Neural cell (in vitro differentiated cells): ENCODE measurements at regions not wholly inside any gene's neighbourhood (a gene's known extent, or its start where the extent isn't known, plus 50 kb on each side); places are given as distances from the start of the nearest gene placed in this dataset.

Experiments used
- H2AFZ ChIP-seq: fragments of 200-600, 300-800 bp; sonication (generic), shearing (Covaris generic); 2 replicates; pipeline ENCODE4 v1.6.0; 2014; ENCODE audit warnings: low read depth, mild to moderate bottlenecking, antibody characterized with exemption, low read length, moderate library complexity
- H3F3A ChIP-seq: fragments of 200-600 bp; shearing (Covaris generic); 2 replicates; pipeline ENCODE4 v1.6.1; 2016; ENCODE audit warnings: mild to moderate bottlenecking, moderate library complexity, mixed read lengths, antibody characterized with exemption, low read length; ENCODE audit not compliant: insufficient read depth, poor library complexity, severe bottlenecking
- H3K27ac ChIP-seq: fragments of 200-600, 300-800 bp; sonication (generic), shearing (Covaris generic); 2 replicates; pipeline ENCODE4 v1.5.1; 2014; ENCODE audit warnings: mild to moderate bottlenecking, low read length, moderate library complexity
- H3K27me3 ChIP-seq: fragments of 300-800, 200-600 bp; sonication (generic), shearing (Covaris generic); 2 replicates; pipeline ENCODE4 v1.6.0; 2014; ENCODE audit warnings: mild to moderate bottlenecking, low read depth, low read length, moderate library complexity; ENCODE audit not compliant: insufficient read depth
- H3K36me3 ChIP-seq: fragments of 300-800, 200-600 bp; sonication (generic), shearing (Covaris generic); 2 replicates; pipeline ENCODE4 v1.5.1; 2014; ENCODE audit warnings: mild to moderate bottlenecking, antibody characterized with exemption, low read length, moderate library complexity; ENCODE audit not compliant: insufficient read depth
- H3K4me2 ChIP-seq: fragments of 300-800, 200-600 bp; sonication (generic), shearing (Covaris generic); 2 replicates; pipeline ENCODE4 v1.6.0; 2014; ENCODE audit warnings: mild to moderate bottlenecking, low read length
- H3K4me3 ChIP-seq: fragments of 300-800, 200-600 bp; sonication (generic), shearing (Covaris generic); 2 replicates; pipeline ENCODE4 v1.5.1; 2014; ENCODE audit warnings: mild to moderate bottlenecking, low read length, moderate library complexity
- H3K79me2 ChIP-seq: fragments of 200-600 bp; shearing (Covaris generic); replicated peaks from 2 replicates; pipeline ENCODE4 v1.6.0; 2014; ENCODE audit warnings: mild to moderate bottlenecking, low read length, moderate library complexity; ENCODE audit not compliant: insufficient read depth
- H3K9ac ChIP-seq: fragments of 300-800, 200-600 bp; sonication (generic), shearing (Covaris generic); 2 replicates; pipeline ENCODE4 v1.6.1; 2016; ENCODE audit warnings: mild to moderate bottlenecking, low read length, mixed read lengths
- H3K9me2 ChIP-seq: fragments of 200-600 bp; shearing (Covaris generic); 2 replicates; pipeline ENCODE4 v1.6.1; 2016; ENCODE audit warnings: mild to moderate bottlenecking, low read length, mixed read lengths; ENCODE audit not compliant: insufficient read depth
- H3K9me3 ChIP-seq: fragments of 200-600, 300-800 bp; sonication (generic), shearing (Covaris generic); 2 replicates; pipeline ENCODE4 v1.6.1; 2016; ENCODE audit warnings: mild to moderate bottlenecking, mixed run types, low read length, moderate library complexity, mixed read lengths
- H4K20me1 ChIP-seq: fragments of 200-600 bp; shearing (Covaris generic); 2 replicates; pipeline ENCODE4 v1.6.1; 2016; ENCODE audit warnings: mild to moderate bottlenecking, mixed run types; ENCODE audit not compliant: insufficient read depth
- EP300 ChIP-seq: fragments of 450-650 bp; conservative IDR thresholded peaks from 2 replicates; pipeline ENCODE4 v1.6.1; 2014; ENCODE audit warnings: antibody characterized with exemption, mild to moderate bottlenecking, moderate library complexity; ENCODE audit not compliant: poor library complexity, severe bottlenecking
- EZH2 ChIP-seq: fragments of 200-600, 300-800 bp; shearing (Covaris generic), sonication (generic); IDR thresholded peaks from 2 replicates; pipeline ENCODE4 v1.6.1; 2014; ENCODE audit warnings: antibody characterized with exemption, low read length, borderline replicate concordance, mild to moderate bottlenecking; ENCODE audit not compliant: insufficient read depth, poor library complexity, severe bottlenecking
- MXI1 ChIP-seq: fragments of 450-650 bp; conservative IDR thresholded peaks from 2 replicates; pipeline ENCODE4 v1.6.1; 2014; ENCODE audit warnings: antibody characterized with exemption, mild to moderate bottlenecking; ENCODE audit not compliant: poor library complexity, severe bottlenecking
- POLR2AphosphoS5 ChIP-seq: IDR thresholded peaks from 2 replicates; pipeline ENCODE4 v1.6.1; 2012
- RAD21 ChIP-seq: fragments of 450-650 bp; conservative IDR thresholded peaks from 2 replicates; pipeline ENCODE4 v1.6.1; 2014; ENCODE audit warnings: antibody characterized with exemption, mild to moderate bottlenecking, moderate library complexity
- SMC3 ChIP-seq: fragments of 450-650 bp; conservative IDR thresholded peaks from 2 replicates; pipeline ENCODE4 v1.6.1; 2014; ENCODE audit warnings: antibody characterized with exemption, mild to moderate bottlenecking, moderate library complexity; ENCODE audit not compliant: poor library complexity
- TAF1 ChIP-seq: IDR thresholded peaks from 2 replicates; pipeline ENCODE4 v1.6.1; 2012; ENCODE audit warnings: low read depth
- TF ChIP-seq, protein P1 (sequence below): fragments of 450-650 bp; IDR thresholded peaks from 2 replicates; pipeline ENCODE4 v1.5.1; 2014; ENCODE audit warnings: antibody characterized with exemption, mild to moderate bottlenecking, moderate library complexity; ENCODE audit not compliant: poor library complexity, severe bottlenecking
- TF ChIP-seq, protein P2 (sequence below): IDR thresholded peaks from 2 replicates; pipeline ENCODE4 v1.6.1; 2012; ENCODE audit warnings: borderline replicate concordance

DNA sequence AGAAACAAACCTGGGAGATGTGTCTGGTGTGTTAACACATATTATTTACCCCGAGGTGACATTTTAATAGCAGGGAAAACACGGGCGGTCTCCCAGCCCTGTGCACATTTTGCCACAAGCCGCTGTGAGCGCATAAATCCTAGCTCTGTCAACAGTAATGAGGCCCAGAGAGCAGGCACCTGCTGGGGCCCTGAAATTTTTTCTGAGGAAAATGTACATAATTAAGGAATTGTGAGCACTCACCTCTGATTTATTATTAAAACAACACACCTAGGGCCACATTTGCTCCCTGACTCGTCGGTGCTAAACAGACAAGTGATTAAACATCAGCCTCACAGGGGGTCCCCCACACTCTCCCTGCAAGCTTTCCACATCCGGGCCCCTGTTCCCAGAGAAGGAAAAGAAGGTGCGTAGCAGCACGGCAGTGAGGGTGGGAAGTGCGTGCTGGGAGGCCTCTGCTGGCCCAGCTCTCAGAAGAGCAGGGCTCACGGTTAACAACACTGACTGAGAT lies 616.3 kb downstream of the UQCRFS1 start:
- no peaks in the 10 kb centered on the region for H3K79me2 ChIP-seq
- H2AFZ ChIP-seq = no peak overlapping the region
- no peaks in the 10 kb centered on the region for H3K9me3 ChIP-seq
- H3K27ac ChIP-seq = no peak overlapping the region
- H4K20me1 ChIP-seq = no peaks in the 10 kb centered on the region
- H3F3A ChIP-seq = no peaks in the 10 kb centered on the region
- no peaks in the 10 kb centered on the region for H3K36me3 ChIP-seq
- no peak overlapping the region for H3K9ac ChIP-seq
- no peaks in the 10 kb centered on the region for H3K9me2 ChIP-seq
- H3K4me2 ChIP-seq = no peak overlapping the region
- peak overlapping the region; percentile 14 for H3K4me3 ChIP-seq
- H3K27me3 ChIP-seq = no peaks in the 10 kb centered on the region
- TF ChIP-seq POLR2AphosphoS5 (no peak), SMC3 (no peak), EZH2 (no peak), MXI1 (no peak), TAF1 (no peak), RAD21 (no peak)
- TF ChIP-seq, protein P1, sequence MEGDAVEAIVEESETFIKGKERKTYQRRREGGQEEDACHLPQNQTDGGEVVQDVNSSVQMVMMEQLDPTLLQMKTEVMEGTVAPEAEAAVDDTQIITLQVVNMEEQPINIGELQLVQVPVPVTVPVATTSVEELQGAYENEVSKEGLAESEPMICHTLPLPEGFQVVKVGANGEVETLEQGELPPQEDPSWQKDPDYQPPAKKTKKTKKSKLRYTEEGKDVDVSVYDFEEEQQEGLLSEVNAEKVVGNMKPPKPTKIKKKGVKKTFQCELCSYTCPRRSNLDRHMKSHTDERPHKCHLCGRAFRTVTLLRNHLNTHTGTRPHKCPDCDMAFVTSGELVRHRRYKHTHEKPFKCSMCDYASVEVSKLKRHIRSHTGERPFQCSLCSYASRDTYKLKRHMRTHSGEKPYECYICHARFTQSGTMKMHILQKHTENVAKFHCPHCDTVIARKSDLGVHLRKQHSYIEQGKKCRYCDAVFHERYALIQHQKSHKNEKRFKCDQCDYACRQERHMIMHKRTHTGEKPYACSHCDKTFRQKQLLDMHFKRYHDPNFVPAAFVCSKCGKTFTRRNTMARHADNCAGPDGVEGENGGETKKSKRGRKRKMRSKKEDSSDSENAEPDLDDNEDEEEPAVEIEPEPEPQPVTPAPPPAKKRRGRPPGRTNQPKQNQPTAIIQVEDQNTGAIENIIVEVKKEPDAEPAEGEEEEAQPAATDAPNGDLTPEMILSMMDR = no peak
- TF ChIP-seq, protein P2, sequence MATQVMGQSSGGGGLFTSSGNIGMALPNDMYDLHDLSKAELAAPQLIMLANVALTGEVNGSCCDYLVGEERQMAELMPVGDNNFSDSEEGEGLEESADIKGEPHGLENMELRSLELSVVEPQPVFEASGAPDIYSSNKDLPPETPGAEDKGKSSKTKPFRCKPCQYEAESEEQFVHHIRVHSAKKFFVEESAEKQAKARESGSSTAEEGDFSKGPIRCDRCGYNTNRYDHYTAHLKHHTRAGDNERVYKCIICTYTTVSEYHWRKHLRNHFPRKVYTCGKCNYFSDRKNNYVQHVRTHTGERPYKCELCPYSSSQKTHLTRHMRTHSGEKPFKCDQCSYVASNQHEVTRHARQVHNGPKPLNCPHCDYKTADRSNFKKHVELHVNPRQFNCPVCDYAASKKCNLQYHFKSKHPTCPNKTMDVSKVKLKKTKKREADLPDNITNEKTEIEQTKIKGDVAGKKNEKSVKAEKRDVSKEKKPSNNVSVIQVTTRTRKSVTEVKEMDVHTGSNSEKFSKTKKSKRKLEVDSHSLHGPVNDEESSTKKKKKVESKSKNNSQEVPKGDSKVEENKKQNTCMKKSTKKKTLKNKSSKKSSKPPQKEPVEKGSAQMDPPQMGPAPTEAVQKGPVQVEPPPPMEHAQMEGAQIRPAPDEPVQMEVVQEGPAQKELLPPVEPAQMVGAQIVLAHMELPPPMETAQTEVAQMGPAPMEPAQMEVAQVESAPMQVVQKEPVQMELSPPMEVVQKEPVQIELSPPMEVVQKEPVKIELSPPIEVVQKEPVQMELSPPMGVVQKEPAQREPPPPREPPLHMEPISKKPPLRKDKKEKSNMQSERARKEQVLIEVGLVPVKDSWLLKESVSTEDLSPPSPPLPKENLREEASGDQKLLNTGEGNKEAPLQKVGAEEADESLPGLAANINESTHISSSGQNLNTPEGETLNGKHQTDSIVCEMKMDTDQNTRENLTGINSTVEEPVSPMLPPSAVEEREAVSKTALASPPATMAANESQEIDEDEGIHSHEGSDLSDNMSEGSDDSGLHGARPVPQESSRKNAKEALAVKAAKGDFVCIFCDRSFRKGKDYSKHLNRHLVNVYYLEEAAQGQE = peak; percentile 13

DNA sequence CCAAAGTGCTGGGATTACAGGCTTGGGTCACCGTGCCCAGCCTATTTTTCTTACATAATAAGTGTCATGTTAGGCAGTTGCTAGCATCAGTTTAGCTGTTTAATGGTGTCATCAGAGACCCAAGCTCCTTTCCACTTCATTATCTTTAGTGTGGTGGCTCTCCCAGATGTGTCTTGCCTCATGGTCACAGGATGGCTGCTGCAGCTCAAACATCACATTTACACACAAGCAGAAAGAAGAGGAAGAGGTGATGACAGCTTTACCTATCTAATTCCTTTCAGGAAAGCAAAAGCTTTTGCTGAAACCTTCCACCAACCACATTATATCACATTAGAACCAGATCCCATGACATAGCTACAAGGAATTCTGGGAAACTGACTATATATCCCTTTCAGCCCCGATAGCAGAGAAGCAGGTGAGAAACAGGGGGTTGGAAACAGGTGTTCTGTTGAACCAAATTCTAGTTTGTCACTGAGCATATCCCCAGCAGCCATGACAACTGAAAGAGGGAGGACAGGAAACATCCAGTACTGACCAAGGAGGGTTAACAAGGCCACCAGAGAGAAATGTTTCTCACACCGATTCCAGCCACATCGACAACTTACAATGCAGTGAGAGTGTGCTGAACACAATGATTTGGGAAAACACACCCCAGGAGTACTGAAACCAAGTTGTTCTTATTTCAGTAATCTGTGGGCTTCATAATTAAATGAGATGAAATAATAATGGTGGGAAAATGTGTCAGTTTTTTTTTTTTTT lies 617.0 kb downstream of the UQCRFS1 start:
- Histone ChIP-seq H3K79me2 (no peaks in the 10 kb centered on the region), H2AFZ (no peak overlapping the region), H3K4me3 (no peak overlapping the region), H3K4me2 (no peak overlapping the region), H4K20me1 (no peaks in the 10 kb centered on the region), H3K27ac (no peak overlapping the region), H3K36me3 (no peaks in the 10 kb centered on the region), H3F3A (no peaks in the 10 kb centered on the region), H3K9me3 (no peaks in the 10 kb centered on the region), H3K9ac (no peak overlapping the region), H3K9me2 (no peaks in the 10 kb centered on the region), H3K27me3 (no peaks in the 10 kb centered on the region)
- TF ChIP-seq POLR2AphosphoS5 = no peak
- no peak for TF ChIP-seq SMC3
- TF ChIP-seq, protein P1 = no peak
- TF ChIP-seq MXI1 = no peak
- TF ChIP-seq EZH2 = no peak
- TF ChIP-seq TAF1 = no peak
- no peak for TF ChIP-seq EP300
- TF ChIP-seq, protein P2 = no peak
- TF ChIP-seq RAD21 = no peak
